Upper lobe of left lung (tissue), 6 donors: ENCODE measurements at regions not wholly inside any gene's neighbourhood (a gene's known extent, or its start where the extent isn't known, plus 50 kb on each side); places are given as distances from the start of the nearest gene placed in this dataset.
A peak's percentile ranks its signal among the peaks of the same experiment; 100 is the strongest.

Experiments used
- ATAC-seq, 2 donors: fragments of 200-7000 bp; cut with Tn5 transposase; one replicate each; pipeline ENCODE4 v1.9.1; 2022; ENCODE audit warnings: mild to moderate bottlenecking in 2 of 2, moderate library complexity in 2 of 2; ENCODE audit not compliant: low FRiP score in 2 of 2
- DNase-seq, 2 donors: peaks; one replicate each; pipeline ENCODE4 v3.0.0-alpha.2; 2019 to 2020
- H3K27ac ChIP-seq, 4 donors: fragments of 200-600 bp; sonication (generic); one replicate each; pipeline ENCODE4 v1.5.1; 2016 to 2019
- H3K27me3 ChIP-seq, 4 donors: fragments of 200-600 bp; sonication (generic); one replicate each; pipeline ENCODE4 v1.5.1; 2017 to 2019
- H3K36me3 ChIP-seq, 4 donors: fragments of 200-600 bp; sonication (generic); one replicate each; pipeline ENCODE4 v1.5.1; 2016 to 2019
- H3K4me1 ChIP-seq, 4 donors: fragments of 200-600 bp; sonication (generic); one replicate each; pipeline ENCODE4 v1.5.1; 2018 to 2019
- H3K4me3 ChIP-seq, 4 donors: fragments of 200-600 bp; sonication (generic); one replicate each; pipeline ENCODE4 v1.5.1; 2017 to 2019; ENCODE audit warnings: mild to moderate bottlenecking in 2 of 4, moderate library complexity in 1 of 4
- H3K9me3 ChIP-seq, 4 donors: fragments of 200-600 bp; sonication (generic); one replicate each; pipeline ENCODE4 v1.5.1; 2018 to 2019
- EP300 ChIP-seq, 4 donors: sonication (generic); formaldehyde crosslinking; IDR thresholded peaks; one replicate each; pipeline ENCODE4 v1.5.1; 2017; ENCODE audit warnings: antibody characterized with exemption in 4 of 4, control low read depth in 2 of 4
- POLR2A ChIP-seq, 4 donors: fragments of 450-650 bp; IDR thresholded peaks; one replicate each; pipeline ENCODE4 v1.5.1; 2016 to 2017; ENCODE audit warnings: antibody characterized with exemption in 4 of 4, mild to moderate bottlenecking in 2 of 4
- POLR2AphosphoS5 ChIP-seq, 2 donors: sonication (generic); formaldehyde crosslinking; IDR thresholded peaks; one replicate each; pipeline ENCODE4 v1.5.1; 2017; ENCODE audit warnings: antibody characterized with exemption in 2 of 2
- WGBS, 2 donors: methylation state at CpG; one replicate each; pipeline ENCODE4 v1.1.5; 2017 to 2018; 5-methylcytosine and 5-hydroxymethylcytosine counted together
- TF ChIP-seq, protein P1 (sequence below), 6 experiments: fragments of 450-650 bp in 4 of 6; fragments of 200-600 bp in 2 of 6; sonication (generic) in 2 of 6; IDR thresholded peaks; one replicate each; pipeline ENCODE4 v1.5.1; 2016 to 2019; ENCODE audit warnings: antibody characterized with exemption in 6 of 6
- donor health status: DM: no; HTN: no; CAD: no; lungs with moderate emphysema.
- donor health status: DM: no; HTN: yes; CAD: no; lungs with severe emphysema.

DNA sequence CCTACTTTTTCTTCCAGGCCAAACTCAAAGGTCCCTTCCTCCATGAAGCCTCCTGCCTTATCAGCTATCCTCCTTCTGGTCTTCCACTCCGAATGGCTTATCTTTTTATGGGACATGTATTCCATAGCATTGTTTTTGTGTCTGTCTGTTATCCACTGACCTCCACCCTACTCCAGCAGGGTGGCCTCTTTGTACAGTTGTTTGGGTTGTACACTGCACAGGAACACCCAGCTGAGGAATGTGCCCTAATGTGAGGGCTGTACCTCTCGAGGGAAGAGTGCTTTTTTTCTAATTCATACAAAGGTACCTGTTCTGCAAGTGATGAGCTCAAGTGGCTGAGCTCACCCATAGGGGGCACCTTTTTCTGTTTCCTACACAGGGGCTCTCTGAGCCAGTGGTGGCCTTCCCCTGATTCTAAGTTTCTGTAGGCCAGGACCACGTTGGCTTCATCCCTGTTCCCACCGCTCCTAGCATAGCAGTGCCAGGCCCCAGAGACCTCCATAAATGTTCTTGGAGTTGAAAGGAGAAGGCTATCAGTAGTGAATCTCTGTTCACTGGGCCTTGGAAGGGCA lies 108.2 kb downstream of the FOXD2 start:
- Histone ChIP-seq H3K27me3 (no peaks in the 10 kb centered on the region), H3K27ac (no peak overlapping the region), H3K4me1 (peaks cover 0 to 4% (median 0%) of the 10 kb centered on the region in 4 donors), H3K4me3 (no peak overlapping the region), H3K9me3 (no peaks in the 10 kb centered on the region), H3K36me3 (no peaks in the 10 kb centered on the region)
- DNase-seq: no peak
- 75 to 84% methylated on average over 4 of the region's 4 CpGs for WGBS, 2 donors
- TF ChIP-seq POLR2A (IDR thresholded peaks at IDR 0.05): no peak
- no peak for TF ChIP-seq POLR2AphosphoS5 (IDR thresholded peaks at IDR 0.05)
- peak in 1 of 2 donors; percentile 35 for ATAC-seq

- WGBS, 2 donors: 63 to 78% methylated on average over 11 of the region's 11 CpGs
- TF ChIP-seq POLR2A (IDR thresholded peaks at IDR 0.05) (no peak), POLR2AphosphoS5 (IDR thresholded peaks at IDR 0.05) (no peak), EP300 (IDR thresholded peaks at IDR 0.05) (no peak)
- TF ChIP-seq, protein P1, sequence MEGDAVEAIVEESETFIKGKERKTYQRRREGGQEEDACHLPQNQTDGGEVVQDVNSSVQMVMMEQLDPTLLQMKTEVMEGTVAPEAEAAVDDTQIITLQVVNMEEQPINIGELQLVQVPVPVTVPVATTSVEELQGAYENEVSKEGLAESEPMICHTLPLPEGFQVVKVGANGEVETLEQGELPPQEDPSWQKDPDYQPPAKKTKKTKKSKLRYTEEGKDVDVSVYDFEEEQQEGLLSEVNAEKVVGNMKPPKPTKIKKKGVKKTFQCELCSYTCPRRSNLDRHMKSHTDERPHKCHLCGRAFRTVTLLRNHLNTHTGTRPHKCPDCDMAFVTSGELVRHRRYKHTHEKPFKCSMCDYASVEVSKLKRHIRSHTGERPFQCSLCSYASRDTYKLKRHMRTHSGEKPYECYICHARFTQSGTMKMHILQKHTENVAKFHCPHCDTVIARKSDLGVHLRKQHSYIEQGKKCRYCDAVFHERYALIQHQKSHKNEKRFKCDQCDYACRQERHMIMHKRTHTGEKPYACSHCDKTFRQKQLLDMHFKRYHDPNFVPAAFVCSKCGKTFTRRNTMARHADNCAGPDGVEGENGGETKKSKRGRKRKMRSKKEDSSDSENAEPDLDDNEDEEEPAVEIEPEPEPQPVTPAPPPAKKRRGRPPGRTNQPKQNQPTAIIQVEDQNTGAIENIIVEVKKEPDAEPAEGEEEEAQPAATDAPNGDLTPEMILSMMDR (IDR thresholded peaks at IDR 0.05): no peak
- Histone ChIP-seq H3K4me3 (no peak overlapping the region), H3K36me3 (no peaks in the 10 kb centered on the region), H3K9me3 (no peaks in the 10 kb centered on the region), H3K4me1 (peaks cover 0 to 4% (median 0%) of the 10 kb centered on the region in 4 donors), H3K27me3 (no peaks in the 10 kb centered on the region), H3K27ac (no peak overlapping the region)
- ATAC-seq (no peak), DNase-seq (no peak)
These were observed 110.1 kb downstream of the FOXD2 start for GRCh38 chr1:47547753-47548573.

DNA sequence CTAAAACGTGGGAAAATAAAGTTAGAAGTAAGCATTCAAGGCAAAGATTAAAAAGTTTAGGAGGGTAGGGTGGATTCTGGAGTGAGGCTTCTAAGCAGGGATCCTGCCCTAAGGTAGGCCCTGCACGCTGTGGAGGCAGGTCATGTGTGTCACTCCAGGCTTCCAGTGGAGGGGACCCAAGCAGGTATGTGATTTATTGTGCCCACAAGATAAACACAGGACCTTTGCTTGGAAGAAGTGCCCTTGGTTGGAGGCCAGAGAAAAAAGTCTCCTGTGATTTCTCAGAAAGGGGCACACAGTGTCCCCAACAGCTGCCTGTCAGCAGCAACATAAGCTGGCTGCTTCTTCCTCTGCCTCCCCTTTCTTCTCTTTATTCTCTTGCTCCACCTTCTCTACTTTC lies 110.8 kb downstream of the FOXD2 start:
- Histone ChIP-seq H3K4me1 (peaks cover 0 to 4% (median 0%) of the 10 kb centered on the region in 4 donors), H3K27ac (no peak overlapping the region), H3K36me3 (no peaks in the 10 kb centered on the region), H3K4me3 (no peak overlapping the region), H3K27me3 (no peaks in the 10 kb centered on the region), H3K9me3 (no peaks in the 10 kb centered on the region)
- no peak for TF ChIP-seq POLR2A (IDR thresholded peaks at IDR 0.05)
- TF ChIP-seq, protein P1 (IDR thresholded peaks at IDR 0.05): no peak
- TF ChIP-seq EP300 (IDR thresholded peaks at IDR 0.05): no peak
- no peak for TF ChIP-seq POLR2AphosphoS5 (IDR thresholded peaks at IDR 0.05)
- DNase-seq (no peak), ATAC-seq (no peak)
- WGBS, 2 donors: 81 to 85% methylated on average over 2 of the region's 2 CpGs

- no peak for DNase-seq
- Histone ChIP-seq H3K9me3 (no peaks in the 10 kb centered on the region), H3K4me1 (peaks cover 0 to 4% (median 0%) of the 10 kb centered on the region in 4 donors), H3K27ac (no peak overlapping the region), H3K4me3 (no peak overlapping the region), H3K36me3 (no peaks in the 10 kb centered on the region), H3K27me3 (no peaks in the 10 kb centered on the region)
- no peak for TF ChIP-seq POLR2AphosphoS5 (IDR thresholded peaks at IDR 0.05)
- TF ChIP-seq, protein P1 (IDR thresholded peaks at IDR 0.05): no peak
- no peak for TF ChIP-seq EP300 (IDR thresholded peaks at IDR 0.05)
- TF ChIP-seq POLR2A (IDR thresholded peaks at IDR 0.05): no peak
- 86 to 91% methylated on average over 2 of the region's 2 CpGs for WGBS, 2 donors
- ATAC-seq: no peak
These were observed 111.7 kb downstream of the FOXD2 start for GRCh38 chr1:47549532-47549931.

DNA sequence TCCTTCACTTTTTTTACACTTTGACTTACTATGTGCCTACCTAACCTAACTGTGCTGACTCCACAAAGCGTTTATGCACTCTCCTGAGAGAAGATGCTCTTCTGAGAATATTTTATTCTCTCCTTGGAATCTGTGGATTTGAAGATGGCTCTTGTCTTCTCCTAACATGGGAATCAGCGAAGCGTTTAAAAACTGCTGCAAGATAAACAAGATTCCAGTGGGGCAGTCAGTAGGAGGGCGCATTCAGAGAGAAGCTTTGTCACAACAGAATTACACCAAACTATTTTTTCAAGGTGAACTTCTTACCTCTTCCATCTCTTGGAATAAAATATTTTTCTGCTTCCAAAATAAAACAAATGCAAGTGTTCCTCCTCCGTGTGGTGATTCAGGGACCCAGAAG lies 113.1 kb downstream of the FOXD2 start:
- ATAC-seq (no peak), DNase-seq (no peak)
- no peak for TF ChIP-seq POLR2AphosphoS5 (IDR thresholded peaks at IDR 0.05)
- TF ChIP-seq EP300 (IDR thresholded peaks at IDR 0.05): no peak
- no peak for TF ChIP-seq POLR2A (IDR thresholded peaks at IDR 0.05)
- TF ChIP-seq, protein P1 (IDR thresholded peaks at IDR 0.05): no peak
- Histone ChIP-seq H3K4me1 (peaks cover 0 to 8% (median 1%) of the 10 kb centered on the region in 4 donors), H3K4me3 (no peak overlapping the region), H3K27ac (no peak overlapping the region), H3K27me3 (no peaks in the 10 kb centered on the region), H3K36me3 (no peaks in the 10 kb centered on the region), H3K9me3 (no peaks in the 10 kb centered on the region)
- 96 to 97% methylated on average over 5 of the region's 5 CpGs for WGBS, 2 donors
